OCI-LY3 (cell line): ENCODE measurements at regions not wholly inside any gene's neighbourhood (a gene's known extent, or its start where the extent isn't known, plus 50 kb on each side); places are given as distances from the start of the nearest gene placed in this dataset.

ENCODE experiments used
- H2AFZ ChIP-seq: fragments of 200-600, 300-600 bp; shearing (Covaris generic); 2 replicates; pipeline ENCODE4 v1.6.0; 2014; ENCODE audit warnings: antibody characterized with exemption, low read depth, low read length
- H3K27ac ChIP-seq: fragments of 200-600, 300-600 bp; sonication (generic); 2 replicates; pipeline ENCODE4 v1.5.1; 2014; ENCODE audit warnings: mild to moderate bottlenecking, low read length, moderate library complexity, mixed read lengths
- H3K27me3 ChIP-seq: fragments of 200-600, 300-600 bp; sonication (generic); 2 replicates; pipeline ENCODE4 v1.6.1; 2014; ENCODE audit warnings: low read depth, low read length, mixed read lengths
- H3K36me3 ChIP-seq: fragments of 200-600, 300-600 bp; sonication (generic); replicated peaks from 2 replicates; pipeline ENCODE3; 2014; ENCODE audit warnings: low read depth, low read length, mixed read lengths
- H3K4me1 ChIP-seq: fragments of 300-600, 200-600 bp; sonication (generic); 2 replicates; pipeline ENCODE4 v1.6.1; 2014; ENCODE audit warnings: low read length, mixed read lengths
- H3K4me2 ChIP-seq: fragments of 200-600, 300-600 bp; sonication (generic); 2 replicates; pipeline ENCODE4 v1.6.1; 2014; ENCODE audit warnings: low read length, mixed read lengths
- H3K4me3 ChIP-seq: fragments of 300-600, 200-600 bp; sonication (generic); 2 replicates; pipeline ENCODE4 v1.5.1; 2014; ENCODE audit warnings: antibody characterized with exemption, mild to moderate bottlenecking, low read length, moderate library complexity
- H3K79me2 ChIP-seq: fragments of 300-600, 200-600 bp; shearing (Covaris generic); 2 replicates; pipeline ENCODE4 v1.6.1; 2014; ENCODE audit warnings: mild to moderate bottlenecking, low read length, mixed read lengths
- H3K9ac ChIP-seq: fragments of 300-600, 200-600 bp; shearing (Covaris generic); 2 replicates; pipeline ENCODE4 v1.6.0; 2014; ENCODE audit warnings: mild to moderate bottlenecking, low read length, moderate library complexity
- H3K9me3 ChIP-seq: fragments of 200-600, 300-600 bp; shearing (Covaris generic); 2 replicates; pipeline ENCODE4 v1.6.1; 2014; ENCODE audit warnings: low read length, mixed read lengths; ENCODE audit not compliant: insufficient read depth
- H4K20me1 ChIP-seq: fragments of 200-600, 300-600 bp; sonication (generic); 2 replicates; pipeline ENCODE4 v1.6.1; 2016; ENCODE audit warnings: low read length, mixed read lengths; ENCODE audit not compliant: insufficient read depth
- CTCF ChIP-seq: fragments of 200-600, 300-600 bp; sonication (generic); IDR thresholded peaks from 2 replicates; pipeline ENCODE4 v1.5.1; 2014; ENCODE audit warnings: antibody characterized with exemption, low read length, low read depth
- EZH2phosphoT487 ChIP-seq: fragments of 200-600 bp; shearing (Covaris generic); IDR thresholded peaks from 2 replicates; pipeline ENCODE4 v1.6.1; 2018; ENCODE audit warnings: antibody characterized with exemption, mixed run types, low read depth

- Histone ChIP-seq H2AFZ (no peak overlapping the region), H3K9me3 (no peaks in the 10 kb centered on the region)
- no peak for TF ChIP-seq EZH2phosphoT487
- no peak for TF ChIP-seq CTCF
Observed at GRCh38 chr4:180598281-180598680, 1644.9 kb upstream of the TENM3 start.

GRCh38 chr4:180603791-180604190, 1639.4 kb upstream of the TENM3 start:
- Histone ChIP-seq H3K9me3 (no peaks in the 10 kb centered on the region), H3K4me2 (no peak overlapping the region), H2AFZ (no peak overlapping the region), H4K20me1 (no peaks in the 10 kb centered on the region), H3K9ac (no peak overlapping the region), H3K36me3 (no peaks in the 10 kb centered on the region), H3K79me2 (no peaks in the 10 kb centered on the region), H3K27ac (no peak overlapping the region), H3K4me3 (no peak overlapping the region), H3K27me3 (no peaks in the 10 kb centered on the region), H3K4me1 (no peaks in the 10 kb centered on the region)
- TF ChIP-seq CTCF: no peak
- no peak for TF ChIP-seq EZH2phosphoT487

More at GRCh38 chr4:180598281-180598680, 1644.9 kb upstream of the TENM3 start:
- no peak overlapping the region for H3K9ac ChIP-seq
- no peaks in the 10 kb centered on the region for H4K20me1 ChIP-seq
- no peaks in the 10 kb centered on the region for H3K4me1 ChIP-seq
- H3K4me2 ChIP-seq: no peak overlapping the region
- H3K4me3 ChIP-seq: no peak overlapping the region
- no peak overlapping the region for H3K27ac ChIP-seq
- H3K79me2 ChIP-seq: no peaks in the 10 kb centered on the region
- H3K27me3 ChIP-seq: no peaks in the 10 kb centered on the region
- H3K36me3 ChIP-seq: no peaks in the 10 kb centered on the region

- no peak overlapping the region for H3K27ac ChIP-seq
- H4K20me1 ChIP-seq: no peaks in the 10 kb centered on the region
- no peaks in the 10 kb centered on the region for H3K9me3 ChIP-seq
- H3K79me2 ChIP-seq: no peaks in the 10 kb centered on the region
- no peak overlapping the region for H2AFZ ChIP-seq
- H3K4me3 ChIP-seq: no peak overlapping the region
- no peaks in the 10 kb centered on the region for H3K36me3 ChIP-seq
- no peak overlapping the region for H3K4me2 ChIP-seq
- no peak overlapping the region for H3K9ac ChIP-seq
- no peaks in the 10 kb centered on the region for H3K27me3 ChIP-seq
- no peaks in the 10 kb centered on the region for H3K4me1 ChIP-seq
- no peak for TF ChIP-seq CTCF
- TF ChIP-seq EZH2phosphoT487: no peak
Observed at GRCh38 chr4:180610324-180610723, 1632.9 kb upstream of the TENM3 start.

- H3K4me3 ChIP-seq: no peak overlapping the region
- H3K27ac ChIP-seq: no peak overlapping the region
- H3K36me3 ChIP-seq: no peaks in the 10 kb centered on the region
- H3K9me3 ChIP-seq: peaks cover 3% of the 10 kb centered on the region; the same call in 1 of the 2 replicates
- no peak overlapping the region for H2AFZ ChIP-seq
- H4K20me1 ChIP-seq: no peaks in the 10 kb centered on the region
- no peak overlapping the region for H3K9ac ChIP-seq
- no peak overlapping the region for H3K4me2 ChIP-seq
- peak; percentile 13; the same call in 1 of the 2 replicates for TF ChIP-seq CTCF
- no peak for TF ChIP-seq EZH2phosphoT487
- no peaks in the 10 kb centered on the region for H3K79me2 ChIP-seq
- no peaks in the 10 kb centered on the region for H3K27me3 ChIP-seq
- H3K4me1 ChIP-seq: no peaks in the 10 kb centered on the region
Observed at GRCh38 chr4:180615746-180616145, 1627.5 kb upstream of the TENM3 start.
